HG03457 (cell line): ENCODE measurements at regions not wholly inside any gene's neighbourhood (a gene's known extent, or its start where the extent isn't known, plus 50 kb on each side); places are given as distances from the start of the nearest gene placed in this dataset.
"Not testable (repeated sequence)": the region's sequence is repeated elsewhere in the genome, so short reads cannot be mapped to it uniquely, and the experiment has no call there.

ENCODE experiments used
- ATAC-seq: cut with Tn5 transposase; IDR thresholded peaks from one replicate; pipeline ENCODE4 v1.9.1; 2021; ENCODE audit warnings: moderate number of reproducible peaks; ENCODE audit not compliant: unreplicated experiment

DNA sequence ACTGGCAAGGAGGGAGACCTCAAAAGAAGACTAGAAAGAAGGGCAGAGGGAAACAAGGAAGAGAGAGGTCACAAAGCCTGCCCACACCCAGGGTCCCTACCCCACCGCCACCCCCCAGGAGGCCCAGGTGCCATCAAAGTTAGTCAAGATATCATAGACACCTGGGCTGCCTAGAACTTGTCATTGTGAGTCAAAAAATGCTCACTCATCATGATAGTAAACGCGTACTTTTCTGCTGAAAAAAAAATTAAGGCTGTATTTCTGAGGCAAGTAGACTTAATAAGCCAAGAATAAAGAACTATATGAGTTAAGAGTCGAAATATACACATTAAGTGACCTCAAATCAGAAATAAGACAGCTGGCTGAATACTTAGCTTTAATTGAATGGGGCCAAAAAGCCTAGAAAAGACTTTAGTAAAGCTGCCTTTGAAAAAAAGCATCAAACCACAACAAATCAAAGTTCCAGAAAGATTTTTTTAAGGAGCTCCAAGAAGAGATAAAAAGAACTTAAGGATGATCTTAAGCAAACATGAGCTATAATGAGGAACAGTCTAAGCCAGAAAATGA is 415.5 kb upstream of the PPP2R3A start:
- ATAC-seq = no peak

DNA sequence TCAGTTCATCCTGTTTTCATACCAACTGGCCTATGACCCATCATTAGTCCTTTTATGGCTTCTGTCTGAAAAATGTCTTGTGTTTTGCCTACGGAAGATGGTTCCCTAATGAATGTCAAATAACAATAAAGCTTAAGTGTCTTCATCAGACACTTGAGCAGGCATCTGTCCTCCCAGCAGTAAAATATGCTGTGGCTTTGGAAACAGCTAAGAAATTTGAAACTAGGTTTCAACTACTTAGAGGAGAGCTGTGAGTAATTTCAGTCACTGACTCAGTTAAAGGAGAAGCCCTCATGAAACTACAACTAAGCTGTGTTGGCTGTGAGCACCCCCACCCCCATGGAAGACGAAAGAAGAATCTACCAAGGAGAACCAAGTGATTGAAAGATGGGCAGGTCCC is 409.4 kb upstream of the PPP2R3A start:
- no peak for ATAC-seq

DNA sequence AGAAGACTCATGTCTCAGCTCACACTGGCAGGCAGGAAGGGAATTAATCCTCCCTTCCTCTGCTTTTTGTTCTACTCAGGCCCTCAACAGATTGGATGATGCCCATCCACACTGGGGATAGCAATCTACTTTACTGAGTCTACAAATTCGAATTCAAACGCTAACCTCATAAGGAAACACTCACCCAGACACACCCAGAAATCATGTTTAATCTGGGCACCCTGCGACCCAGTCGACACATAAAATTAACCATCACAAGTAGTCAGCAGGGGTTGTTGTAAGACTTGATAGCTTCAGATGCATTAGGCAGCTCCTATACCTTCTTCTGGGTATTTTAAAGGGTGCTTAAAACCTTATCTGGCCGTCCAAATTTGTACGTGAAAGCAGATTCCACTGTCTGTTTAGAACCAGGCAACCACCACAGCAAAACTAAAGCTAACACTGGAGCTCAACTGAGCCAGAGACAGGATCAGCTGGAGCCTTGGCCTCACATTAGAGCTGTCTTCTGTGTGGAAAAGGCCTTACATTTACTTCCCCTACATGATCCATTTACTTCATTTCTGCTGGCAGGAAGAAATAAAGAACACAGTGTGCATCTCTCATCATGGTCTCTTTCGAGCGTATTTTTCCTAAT is 407.3 kb upstream of the PPP2R3A start:
- ATAC-seq = no peak

DNA sequence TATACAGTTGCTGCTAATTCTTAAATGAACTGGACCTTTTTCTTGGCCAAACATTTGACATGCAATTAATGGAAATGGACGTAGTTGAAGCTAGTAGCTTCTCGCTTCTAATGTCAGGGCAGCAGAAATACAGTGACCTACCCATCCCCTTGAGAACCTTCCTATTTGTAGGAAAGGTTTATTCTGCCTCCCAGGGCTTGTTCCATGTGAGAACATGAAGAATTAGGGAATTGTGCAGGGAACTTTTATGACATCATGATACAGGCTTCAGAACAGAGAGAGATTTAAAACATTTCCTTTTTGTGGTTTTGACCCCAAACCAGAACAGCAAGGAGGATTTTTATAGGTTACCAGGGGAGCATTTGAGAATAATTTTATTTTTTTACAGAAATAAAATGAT is 406.6 kb upstream of the PPP2R3A start:
- ATAC-seq = no peak

DNA sequence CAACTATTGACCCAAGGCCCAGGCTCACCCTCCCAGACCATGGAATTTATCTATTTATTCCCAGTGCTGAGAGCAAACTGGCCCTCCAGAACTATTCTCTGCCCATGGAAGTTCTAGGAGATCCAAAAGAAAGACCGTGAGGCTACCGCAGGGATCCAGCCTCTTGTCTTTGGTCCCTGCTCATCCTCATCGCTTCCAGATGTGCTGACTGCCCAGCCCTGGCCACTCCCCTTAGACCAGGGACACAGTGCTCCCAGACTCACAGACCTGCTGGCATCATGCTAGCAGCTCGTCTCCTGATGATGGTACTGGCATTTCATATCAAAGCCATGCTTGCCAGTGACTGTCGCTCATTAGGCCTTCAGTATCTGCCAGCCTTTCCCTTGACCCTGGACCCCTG is 405.7 kb upstream of the PPP2R3A start:
- ATAC-seq = no peak

DNA sequence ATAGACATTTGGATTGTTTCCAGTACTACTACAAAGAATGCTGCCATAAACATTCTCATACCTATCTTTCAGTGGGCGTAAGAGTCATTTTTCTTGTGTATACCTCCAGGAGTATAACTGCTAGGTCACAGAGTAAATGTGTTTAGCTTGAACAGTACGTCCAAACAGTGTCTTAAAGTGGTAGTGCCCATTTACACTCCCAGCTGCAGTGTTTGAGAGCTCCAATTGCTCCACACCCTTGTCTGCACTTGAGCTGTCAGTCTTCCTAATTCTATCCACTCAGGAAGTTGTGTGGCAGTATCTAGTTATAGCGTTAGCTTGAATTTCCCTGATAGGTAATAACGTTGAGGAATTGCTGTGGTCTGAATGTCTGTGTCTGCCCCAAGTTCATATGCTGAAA is 404.7 kb upstream of the PPP2R3A start:
- ATAC-seq = no peak

DNA sequence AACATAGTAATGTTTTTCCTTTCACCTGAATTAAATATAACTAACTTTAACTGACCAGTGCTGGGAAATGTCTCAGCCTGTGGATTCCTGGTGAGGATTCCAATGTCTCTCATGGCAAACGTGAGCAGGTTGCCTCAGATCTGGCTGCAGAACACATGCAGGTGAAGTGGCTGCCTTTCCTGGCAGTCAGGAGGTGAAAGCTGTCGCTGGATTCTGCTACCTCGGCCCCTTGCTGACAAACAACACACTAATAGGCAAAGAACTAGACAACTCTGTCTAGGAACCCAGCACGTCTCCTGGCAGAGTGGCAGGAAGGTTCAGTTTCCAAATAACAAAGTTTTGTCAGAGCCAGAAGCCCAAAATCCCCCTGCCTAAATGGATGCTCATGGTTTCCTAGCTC is 400.8 kb upstream of the PPP2R3A start:
- no peak for ATAC-seq

DNA sequence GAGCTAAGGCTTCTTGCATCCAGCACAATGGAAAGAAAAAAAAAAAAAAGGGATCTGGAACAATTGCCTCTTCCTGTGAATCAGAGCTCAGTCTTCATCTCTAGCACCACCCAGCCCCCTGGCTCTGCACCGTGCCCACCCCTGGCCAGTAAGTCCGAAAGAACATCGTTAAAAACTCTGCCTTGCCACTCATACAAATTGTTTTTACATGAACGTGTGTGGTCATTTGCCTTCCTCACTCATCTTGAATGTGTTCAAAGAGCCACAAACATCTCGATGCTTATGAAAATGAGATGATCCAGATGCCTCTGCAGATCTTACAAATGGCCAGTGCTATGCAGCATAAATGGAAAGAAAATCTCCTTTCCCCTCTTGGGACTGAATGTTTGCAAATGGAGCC is 400.0 kb upstream of the PPP2R3A start:
- ATAC-seq = no peak

DNA sequence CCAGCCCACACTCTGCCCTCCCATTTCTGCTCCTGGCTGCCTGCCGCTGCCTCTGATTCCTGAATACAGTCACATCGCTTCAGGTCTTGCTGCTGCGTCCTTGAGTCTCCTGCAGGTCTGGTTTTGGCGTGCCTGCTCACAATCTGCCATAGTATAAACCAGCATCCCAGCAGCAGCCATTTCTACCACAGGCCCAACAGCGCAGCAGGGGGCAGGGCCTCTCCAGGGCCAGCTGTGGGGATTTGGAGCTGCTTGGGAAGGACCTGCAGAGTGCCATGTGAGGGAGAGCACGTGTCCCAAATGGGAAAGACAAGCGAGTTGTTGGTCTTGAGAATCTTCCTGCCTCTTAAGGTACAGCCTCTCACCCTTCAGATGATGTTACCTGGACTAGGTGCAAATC is 398.3 kb upstream of the PPP2R3A start:
- no peak for ATAC-seq

DNA sequence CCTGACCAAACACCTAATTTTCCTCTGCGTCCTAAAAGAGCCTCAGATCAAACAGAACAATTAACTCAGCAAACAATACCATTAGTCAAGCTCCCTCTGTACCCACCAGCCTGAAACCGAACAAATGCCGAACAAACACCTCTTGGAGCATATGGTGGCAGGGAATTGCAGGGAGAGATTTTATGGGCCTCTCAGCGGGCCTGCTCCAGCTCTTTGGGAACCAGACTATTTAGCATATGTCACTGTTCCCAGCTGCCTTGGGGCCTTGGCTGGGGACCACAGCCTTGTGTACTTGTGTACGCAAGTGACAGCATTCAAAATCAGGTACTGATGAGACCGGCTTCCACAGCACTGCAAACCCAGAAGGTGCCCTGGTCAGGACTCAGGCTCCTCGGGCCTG is 388.8 kb upstream of the PPP2R3A start:
- no peak for ATAC-seq

DNA sequence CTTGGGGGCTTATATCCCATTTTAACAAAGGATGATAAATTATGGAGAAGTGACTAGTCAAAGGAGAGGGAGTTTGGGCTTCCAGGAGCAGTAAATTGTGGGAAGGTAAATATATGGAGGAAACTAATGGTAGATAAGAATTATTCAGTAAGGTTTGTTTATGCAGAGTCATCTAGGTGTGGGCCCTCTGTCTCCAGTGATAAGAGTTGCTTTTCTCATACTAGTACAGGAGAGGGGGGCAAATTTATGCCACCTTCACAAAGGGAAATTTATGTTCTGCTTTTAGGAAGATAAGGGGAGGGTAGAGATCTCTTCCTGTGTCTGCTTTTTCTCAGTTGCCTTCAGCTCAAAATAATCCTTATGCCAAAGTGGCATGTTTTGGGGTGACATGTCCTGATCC is 383.7 kb upstream of the PPP2R3A start:
- ATAC-seq = no peak

DNA sequence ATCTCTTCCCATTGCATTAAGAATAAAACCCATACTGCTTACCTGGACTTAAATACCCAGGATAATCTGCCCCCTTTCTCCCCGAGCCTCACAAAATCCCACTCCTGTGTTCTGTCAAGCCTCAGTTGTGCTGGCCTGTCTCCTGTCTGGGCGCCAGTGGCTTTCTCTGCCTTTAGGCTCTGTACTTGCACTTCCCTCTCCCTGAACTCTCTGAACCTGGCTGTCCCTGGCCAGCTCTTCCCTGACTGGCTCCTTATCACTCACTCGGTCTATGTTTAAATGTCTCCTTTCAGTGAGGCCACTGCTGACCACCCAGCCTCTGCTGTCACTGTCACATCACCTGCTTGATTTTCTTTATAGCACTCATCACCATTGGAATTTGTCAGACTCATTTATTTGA is 382.7 kb upstream of the PPP2R3A start:
- ATAC-seq = no peak

DNA sequence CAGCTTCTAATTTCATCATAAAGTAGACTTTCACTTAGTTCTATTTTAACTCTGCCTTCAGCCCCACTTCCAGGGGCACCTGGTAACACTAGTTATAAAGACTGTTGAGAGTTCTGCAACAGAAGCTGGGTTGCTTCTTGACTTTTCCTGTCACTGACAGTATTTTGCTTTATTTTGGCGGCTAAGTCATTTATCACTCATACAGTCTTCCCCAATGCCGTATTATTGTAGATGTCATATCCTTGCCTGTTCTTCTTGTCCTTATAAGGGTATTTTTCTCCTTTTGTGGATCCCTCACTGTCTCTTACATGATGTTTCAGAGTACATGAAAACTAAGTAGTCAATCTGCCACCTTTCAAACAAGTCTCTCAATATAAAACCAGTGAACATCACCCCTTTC is 369.0 kb upstream of the PPP2R3A start:
- no peak for ATAC-seq

DNA sequence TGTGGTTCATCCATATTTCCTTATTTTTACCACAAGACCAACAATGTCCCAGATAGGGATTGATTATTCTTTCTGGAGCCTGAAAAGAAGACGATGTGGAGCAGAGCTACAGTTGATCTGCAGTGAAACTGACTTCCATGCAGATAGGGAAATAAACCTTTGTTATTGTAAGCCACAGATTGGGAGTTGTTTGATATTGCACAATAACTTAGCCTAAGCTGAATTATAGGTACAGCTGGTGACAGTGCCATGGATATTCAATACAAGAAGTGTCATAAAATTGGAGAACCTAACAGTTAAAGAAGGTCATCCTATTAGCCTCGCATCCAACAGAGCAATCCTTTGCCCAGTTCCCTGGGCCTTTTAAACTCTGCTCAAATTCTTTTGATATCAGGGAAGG is 367.7 kb upstream of the PPP2R3A start:
- no peak for ATAC-seq

DNA sequence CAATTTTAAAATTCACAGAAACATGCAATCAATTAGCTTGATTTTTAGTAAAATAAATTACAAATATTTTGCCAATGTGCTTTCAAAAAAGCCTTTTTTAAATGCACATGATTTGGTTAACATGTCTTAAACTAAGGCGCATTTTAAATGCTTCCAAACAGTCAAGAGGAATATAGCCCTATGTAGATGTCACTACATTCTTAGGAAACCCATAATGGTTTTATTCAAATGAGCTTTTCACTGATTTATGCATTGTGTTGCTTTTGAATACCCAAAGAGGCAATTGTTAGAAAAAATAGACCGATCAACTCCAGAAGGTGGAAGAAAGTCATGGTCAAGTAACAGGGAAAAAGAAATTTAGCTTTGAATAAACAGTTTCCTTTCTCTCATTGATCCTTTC is 366.9 kb upstream of the PPP2R3A start:
- ATAC-seq = no peak

DNA sequence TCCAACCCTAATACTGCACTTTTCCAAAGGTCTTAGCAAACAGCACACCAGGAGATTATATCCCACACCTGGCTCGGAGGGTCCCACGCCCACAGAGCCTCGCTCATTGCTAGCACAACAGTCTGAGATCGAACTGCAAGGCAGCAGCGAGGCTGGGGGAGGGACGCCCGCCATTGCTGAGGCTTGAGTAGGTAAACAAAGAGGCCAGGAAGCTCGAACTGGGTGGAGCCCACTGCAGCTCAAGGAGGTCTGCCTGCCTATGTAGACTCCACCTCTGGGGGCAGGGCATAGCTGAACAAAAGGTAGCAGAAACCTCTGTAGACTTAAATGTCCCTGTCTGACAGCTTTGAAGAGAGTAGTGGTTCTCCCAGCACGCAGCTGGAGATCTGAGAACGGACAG is 361.0 kb upstream of the PPP2R3A start:
- ATAC-seq = not testable (repeated sequence)

DNA sequence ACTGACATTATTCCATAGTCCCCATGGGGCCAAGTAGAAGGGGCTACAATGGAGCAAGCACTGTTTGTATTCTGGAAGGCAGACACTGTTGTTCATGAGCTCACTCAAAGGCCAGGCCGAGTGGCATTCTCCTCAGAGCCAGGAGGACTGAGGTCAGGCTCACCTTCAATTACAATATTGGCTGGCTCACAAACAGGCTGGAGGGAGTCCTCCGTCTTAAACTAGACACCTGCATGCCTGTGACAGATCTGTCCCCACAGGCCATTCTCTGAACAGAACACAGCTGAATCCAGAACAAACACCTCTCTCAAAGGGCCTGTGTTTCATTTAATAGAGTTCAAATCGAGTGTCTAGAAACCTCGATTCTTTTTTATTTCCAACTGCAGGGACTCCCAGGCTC is 347.4 kb upstream of the PPP2R3A start:
- ATAC-seq = no peak

DNA sequence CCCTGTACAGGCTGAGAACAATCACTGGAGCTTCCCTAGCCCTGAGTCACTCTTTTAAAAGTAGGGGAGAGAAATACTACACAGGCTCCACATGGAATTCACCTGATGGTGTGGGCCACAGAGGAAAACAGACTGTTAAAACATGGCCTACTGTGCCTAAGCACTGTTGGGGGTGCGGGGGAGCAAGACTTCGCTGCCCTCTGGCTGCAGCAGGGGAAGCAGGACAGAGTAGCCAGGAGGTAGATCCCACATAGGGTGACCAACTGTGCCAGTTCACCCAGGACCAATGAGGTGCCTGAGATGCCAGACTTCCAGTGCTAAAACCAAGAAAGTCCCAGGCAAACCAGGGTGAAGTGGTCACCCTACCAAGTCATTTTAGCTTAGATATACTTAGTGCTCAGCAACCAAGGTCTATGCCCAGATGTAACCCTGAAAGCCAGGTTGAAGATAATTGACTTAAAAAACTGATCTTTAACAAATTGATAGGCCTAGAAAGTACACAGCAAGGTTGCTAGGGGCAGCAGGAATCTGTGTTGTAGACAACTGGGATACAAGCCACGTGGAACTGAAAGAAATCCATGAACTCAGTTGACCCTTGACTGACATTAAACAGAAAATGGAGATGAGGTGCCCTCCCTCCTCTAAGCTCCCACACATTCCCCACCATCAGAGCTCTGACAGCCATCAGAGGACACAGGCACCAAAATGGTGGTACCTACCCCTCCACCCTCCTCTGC is 344.2 kb upstream of the PPP2R3A start:
- no peak for ATAC-seq

DNA sequence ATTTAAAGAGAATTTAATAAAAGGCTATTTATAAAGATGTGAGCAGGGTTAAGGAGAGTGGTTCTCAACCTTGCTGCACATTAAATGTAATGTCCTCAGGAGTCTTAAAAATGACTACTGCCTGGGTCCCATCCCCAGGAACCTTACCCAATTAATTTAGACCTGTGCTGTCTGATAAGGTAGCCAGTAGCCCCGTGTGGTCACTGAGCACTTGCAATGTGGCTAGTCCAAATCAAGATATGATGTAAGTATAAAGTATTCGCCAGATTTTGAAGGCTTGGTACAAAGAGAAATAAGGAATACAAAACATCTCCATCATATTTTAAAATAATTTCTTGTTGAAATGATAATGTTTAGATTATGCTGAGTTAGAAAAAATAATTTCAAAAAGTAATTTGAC is 343.3 kb upstream of the PPP2R3A start:
- no peak for ATAC-seq

DNA sequence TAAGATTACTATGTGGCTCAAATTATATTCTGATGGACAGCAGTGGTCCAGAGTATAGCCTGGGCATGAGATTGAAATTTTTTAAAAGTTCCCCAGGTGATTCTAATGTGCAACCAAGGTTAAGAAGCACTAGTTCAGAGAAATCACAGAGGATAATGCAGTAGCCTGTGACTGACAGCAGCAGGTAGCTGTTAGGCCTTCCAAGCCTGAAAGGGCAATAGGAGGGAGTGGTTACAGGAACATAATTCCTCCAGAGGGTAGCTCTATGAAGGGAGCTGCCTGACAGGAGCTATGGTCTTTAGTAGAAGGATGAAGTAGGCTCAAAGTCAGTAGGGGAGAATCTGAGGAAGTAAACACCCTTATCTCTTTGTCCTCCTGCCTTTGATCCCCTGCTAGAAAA is 342.9 kb upstream of the PPP2R3A start:
- ATAC-seq = no peak

DNA sequence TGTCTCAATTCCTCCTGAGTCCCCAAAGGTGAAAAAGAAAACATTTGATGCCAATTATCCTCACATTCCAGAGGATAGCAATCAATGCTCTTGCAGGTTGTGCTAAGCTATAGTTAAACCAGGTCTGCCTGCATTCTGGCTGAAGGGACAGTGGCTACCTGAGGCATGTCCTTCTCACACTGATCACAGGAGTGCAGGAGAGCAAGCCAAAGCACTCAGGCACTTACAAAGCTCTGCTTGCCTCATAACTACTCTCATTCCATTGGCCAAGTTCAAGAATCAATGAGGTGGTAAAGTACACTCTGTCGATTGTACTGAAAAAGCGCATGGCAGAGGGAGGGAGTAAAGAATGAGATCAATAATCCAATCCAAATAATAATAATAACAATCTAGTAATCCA is 342.0 kb upstream of the PPP2R3A start:
- ATAC-seq = no peak

DNA sequence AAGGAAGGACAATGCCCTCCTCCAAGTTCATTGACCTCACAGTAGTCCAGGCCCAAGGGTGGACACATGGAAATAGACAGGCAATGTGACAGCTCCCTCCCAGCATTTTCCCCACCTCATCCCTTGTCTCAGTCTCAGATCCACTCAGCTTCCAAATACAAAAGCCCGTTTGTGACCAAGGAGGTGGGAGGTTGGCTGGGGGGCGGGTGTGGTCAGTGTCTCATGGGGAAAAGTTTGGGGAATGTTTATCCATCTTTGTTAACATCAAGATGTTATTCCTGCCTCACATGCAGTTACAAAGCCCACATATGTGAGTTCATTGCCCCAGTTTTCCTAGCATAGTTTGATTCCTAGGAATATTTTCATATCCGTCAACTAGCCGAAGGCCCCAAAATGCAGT is 338.5 kb upstream of the PPP2R3A start:
- ATAC-seq = no peak
